Thyroid gland (tissue), 4 donors: ENCODE measurements at regions not wholly inside any gene's neighbourhood (a gene's known extent, or its start where the extent isn't known, plus 50 kb on each side); places are given as distances from the start of the nearest gene placed in this dataset.

Experiments
- DNase-seq, 2 donors: peaks; one replicate each; pipeline ENCODE4 v3.0.0-alpha.2; 2019
- H3K27ac ChIP-seq, 3 donors: fragments of 200-600 bp; sonication (generic); 1 replicate in 2 of 3; 2 replicates in 1 of 3; pipeline ENCODE4 v1.5.1; 2016 to 2019; ENCODE audit warnings: mild to moderate bottlenecking in 1 of 3, moderate library complexity in 1 of 3
- H3K27me3 ChIP-seq: fragments of 200-600 bp; sonication (generic); one replicate; pipeline ENCODE4 v1.5.1; 2019
- H3K36me3 ChIP-seq, 2 donors: fragments of 200-600 bp; sonication (generic); one replicate each; pipeline ENCODE4 v1.5.1; 2016 to 2019
- H3K4me1 ChIP-seq, 2 donors: fragments of 200-600 bp; sonication (generic); one replicate each; pipeline ENCODE4 v1.5.1; 2017 to 2019
- H3K4me3 ChIP-seq, 3 donors: fragments of 200-600 bp; sonication (generic); replicated peaks in 1 of 3; 1 replicate in 2 of 3; 2 replicates in 1 of 3; pipeline ENCODE4 v1.5.1; 2016; ENCODE audit warnings: mild to moderate bottlenecking in 1 of 3
- H3K9me3 ChIP-seq: fragments of 200-600 bp; sonication (generic); one replicate; pipeline ENCODE4 v1.5.1; 2017
- CTCF ChIP-seq, 6 experiments: fragments of 200-600 bp in 3 of 6; fragments of 450-650 bp in 3 of 6; sonication (generic) in 3 of 6; IDR thresholded peaks; one replicate each; pipeline ENCODE4 v1.5.1; 2016 to 2019; ENCODE audit warnings: antibody characterized with exemption in 6 of 6, mild to moderate bottlenecking in 2 of 6, inconsistent platforms in 1 of 6, moderate library complexity in 1 of 6
- POLR2A ChIP-seq, 2 donors: fragments of 450-650 bp; IDR thresholded peaks; one replicate each; pipeline ENCODE4 v1.6.1; 2017; ENCODE audit warnings: antibody characterized with exemption in 2 of 2, mild to moderate bottlenecking in 2 of 2, moderate library complexity in 1 of 2
- WGBS, 2 donors: methylation state at CpG; one replicate each; pipeline ENCODE4 v1.1.5; 2017; 5-methylcytosine and 5-hydroxymethylcytosine counted together
- intact Hi-C: fragments of 100-400 bp; cut with DNase I; formaldehyde crosslinking; loops from one replicate; pipeline ENCODE4 v1.15.1; 2023

GRCh38 chr3:153456833-153457545, 295.0 kb downstream of the RAP2B start:
- no peak overlapping the region for H3K4me3 ChIP-seq
- no peaks in the 10 kb centered on the region for H3K4me1 ChIP-seq
- no peak for DNase-seq
- no peak overlapping the region for H3K27ac ChIP-seq
- no peaks in the 10 kb centered on the region for H3K36me3 ChIP-seq
- TF ChIP-seq POLR2A (IDR thresholded peaks at IDR 0.05) (no peak), CTCF (IDR thresholded peaks at IDR 0.05) (no peak)
- H3K27me3 ChIP-seq = no peaks in the 10 kb centered on the region
- WGBS, 2 donors = 85 to 86% methylated on average over 2 of the region's 2 CpGs
- intact Hi-C loops = no loop called here
- no peaks in the 10 kb centered on the region for H3K9me3 ChIP-seq

- Histone ChIP-seq H3K4me3 (no peak overlapping the region), H3K9me3 (no peaks in the 10 kb centered on the region), H3K36me3 (no peaks in the 10 kb centered on the region), H3K4me1 (no peaks in the 10 kb centered on the region), H3K27ac (no peak overlapping the region), H3K27me3 (no peaks in the 10 kb centered on the region)
- no peak for DNase-seq
- WGBS, 2 donors = 65 to 67% methylated on average over 3 of the region's 3 CpGs
- no peak for TF ChIP-seq CTCF (IDR thresholded peaks at IDR 0.05)
- intact Hi-C loops = no loop called here
Measured at GRCh38 chr3:153458881-153459280, 296.9 kb downstream of the RAP2B start.

GRCh38 chr3:153462545-153462944, 300.5 kb downstream of the RAP2B start:
- no peak for TF ChIP-seq POLR2A (IDR thresholded peaks at IDR 0.05)
- no peak for TF ChIP-seq CTCF (IDR thresholded peaks at IDR 0.05)
- H3K36me3 ChIP-seq = no peaks in the 10 kb centered on the region
- WGBS, 2 donors = 67 to 68% methylated on average over 1 of the region's 1 CpG
- H3K4me3 ChIP-seq = no peak overlapping the region
- DNase-seq = no peak
- H3K27me3 ChIP-seq = no peaks in the 10 kb centered on the region
- H3K9me3 ChIP-seq = no peaks in the 10 kb centered on the region
- H3K27ac ChIP-seq = no peak overlapping the region
- no peaks in the 10 kb centered on the region for H3K4me1 ChIP-seq
- intact Hi-C loops = no loop called here

- Histone ChIP-seq H3K27me3 (no peaks in the 10 kb centered on the region), H3K4me1 (no peaks in the 10 kb centered on the region), H3K9me3 (no peaks in the 10 kb centered on the region), H3K4me3 (no peak overlapping the region), H3K27ac (no peak overlapping the region), H3K36me3 (no peaks in the 10 kb centered on the region)
- TF ChIP-seq POLR2A (IDR thresholded peaks at IDR 0.05) (no peak), CTCF (IDR thresholded peaks at IDR 0.05) (no peak)
- DNase-seq = no peak
- 86 to 88% methylated on average over 3 of the region's 3 CpGs for WGBS, 2 donors
- intact Hi-C loops = no loop called here
Measured at GRCh38 chr3:153463895-153464294, 301.9 kb downstream of the RAP2B start.

GRCh38 chr3:153469162-153469561, 307.1 kb downstream of the RAP2B start:
- 95 to 97% methylated on average over 1 of the region's 1 CpG for WGBS, 2 donors
- H3K4me1 ChIP-seq = no peaks in the 10 kb centered on the region
- H3K36me3 ChIP-seq = no peaks in the 10 kb centered on the region
- no peak overlapping the region for H3K27ac ChIP-seq
- intact Hi-C loops = no loop called here
- no peaks in the 10 kb centered on the region for H3K9me3 ChIP-seq
- TF ChIP-seq POLR2A (IDR thresholded peaks at IDR 0.05) (no peak), CTCF (IDR thresholded peaks at IDR 0.05) (no peak)
- DNase-seq = no peak
- H3K4me3 ChIP-seq = no peak overlapping the region
- H3K27me3 ChIP-seq = no peaks in the 10 kb centered on the region
